ENCODE measurements at regions not wholly inside any gene's neighbourhood (a gene's known extent, or its start where the extent isn't known, plus 50 kb on each side); places are given as distances from the start of the nearest gene placed in this dataset.

DNA sequence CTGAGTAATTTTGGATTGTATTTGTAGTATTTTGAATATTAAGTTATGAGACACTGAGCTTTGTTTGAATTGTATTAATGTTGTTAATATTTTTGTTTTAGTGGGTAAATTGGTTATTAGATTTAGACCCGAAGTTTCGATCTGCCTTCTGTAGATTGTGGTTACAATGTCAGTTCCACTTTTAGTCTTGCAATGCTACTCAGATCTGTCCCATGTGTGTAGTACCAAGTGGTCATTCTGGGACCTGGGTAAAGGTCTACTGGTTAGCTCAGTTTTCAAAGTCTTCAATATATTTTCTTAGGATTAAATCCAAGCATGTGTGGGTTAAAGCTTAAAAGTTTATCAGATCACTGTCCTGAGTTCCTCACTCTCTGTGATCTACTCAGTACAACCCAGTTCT, 346.5 kb upstream of the PROX1 start:
- no peaks in the 10 kb centered on the region for H3K27me3 ChIP-seq (ENCODE audit: insufficient read depth, low read length)
- no peak overlapping the region for H3K4me2 ChIP-seq (ENCODE audit: low read length)
- Mint-ChIP-seq H3K27me3 (ENCODE audit: low read depth, unreplicated experiment) (peaks cover 4% of the 10 kb centered on the region), H3K9me3 (ENCODE audit: unreplicated experiment) (peaks cover 3% of the 10 kb centered on the region), H3K27ac (ENCODE audit: unreplicated experiment) (no peak overlapping the region), H3K36me3 (ENCODE audit: low read depth, unreplicated experiment) (no peaks in the 10 kb centered on the region), H3K4me3 (ENCODE audit: unreplicated experiment) (no peak overlapping the region), H3K4me1 (ENCODE audit: low read depth, unreplicated experiment) (no peaks in the 10 kb centered on the region)
- no peaks in the 10 kb centered on the region for H3K36me3 ChIP-seq (ENCODE audit: insufficient read depth, low read length)
- H3K79me2 ChIP-seq (ENCODE audit: insufficient read depth, low read length): no peaks in the 10 kb centered on the region
- no peak overlapping the region for H2AFZ ChIP-seq (ENCODE audit: low read depth, low read length)
- H3K9ac ChIP-seq (ENCODE audit: low read length): no peak overlapping the region
- no peaks in the 10 kb centered on the region for H4K20me1 ChIP-seq (ENCODE audit: insufficient read depth, low read length)
- no peak for FAIRE-seq
- H3K4me3 ChIP-seq (ENCODE audit: insufficient read depth, low read depth, low read length): no peak overlapping the region
- H3K27ac ChIP-seq (ENCODE audit: low read depth, low read length): no peak overlapping the region
- no peaks in the 10 kb centered on the region for H3K4me1 ChIP-seq (ENCODE audit: insufficient read depth, low read length)
- no peak for DNase-seq (ENCODE audit: low read depth)
- no peaks in the 10 kb centered on the region for H3K9me3 ChIP-seq (ENCODE audit: insufficient read depth, low read depth, low read length)
- TF ChIP-seq, protein P1, sequence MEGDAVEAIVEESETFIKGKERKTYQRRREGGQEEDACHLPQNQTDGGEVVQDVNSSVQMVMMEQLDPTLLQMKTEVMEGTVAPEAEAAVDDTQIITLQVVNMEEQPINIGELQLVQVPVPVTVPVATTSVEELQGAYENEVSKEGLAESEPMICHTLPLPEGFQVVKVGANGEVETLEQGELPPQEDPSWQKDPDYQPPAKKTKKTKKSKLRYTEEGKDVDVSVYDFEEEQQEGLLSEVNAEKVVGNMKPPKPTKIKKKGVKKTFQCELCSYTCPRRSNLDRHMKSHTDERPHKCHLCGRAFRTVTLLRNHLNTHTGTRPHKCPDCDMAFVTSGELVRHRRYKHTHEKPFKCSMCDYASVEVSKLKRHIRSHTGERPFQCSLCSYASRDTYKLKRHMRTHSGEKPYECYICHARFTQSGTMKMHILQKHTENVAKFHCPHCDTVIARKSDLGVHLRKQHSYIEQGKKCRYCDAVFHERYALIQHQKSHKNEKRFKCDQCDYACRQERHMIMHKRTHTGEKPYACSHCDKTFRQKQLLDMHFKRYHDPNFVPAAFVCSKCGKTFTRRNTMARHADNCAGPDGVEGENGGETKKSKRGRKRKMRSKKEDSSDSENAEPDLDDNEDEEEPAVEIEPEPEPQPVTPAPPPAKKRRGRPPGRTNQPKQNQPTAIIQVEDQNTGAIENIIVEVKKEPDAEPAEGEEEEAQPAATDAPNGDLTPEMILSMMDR (IDR thresholded peaks at IDR 0.05; ENCODE audit: insufficient read depth, low read depth, low read length): no peak
- no peak for TF ChIP-seq EZH2 (IDR thresholded peaks at IDR 0.05; ENCODE audit: insufficient read depth, low read length)

DNA sequence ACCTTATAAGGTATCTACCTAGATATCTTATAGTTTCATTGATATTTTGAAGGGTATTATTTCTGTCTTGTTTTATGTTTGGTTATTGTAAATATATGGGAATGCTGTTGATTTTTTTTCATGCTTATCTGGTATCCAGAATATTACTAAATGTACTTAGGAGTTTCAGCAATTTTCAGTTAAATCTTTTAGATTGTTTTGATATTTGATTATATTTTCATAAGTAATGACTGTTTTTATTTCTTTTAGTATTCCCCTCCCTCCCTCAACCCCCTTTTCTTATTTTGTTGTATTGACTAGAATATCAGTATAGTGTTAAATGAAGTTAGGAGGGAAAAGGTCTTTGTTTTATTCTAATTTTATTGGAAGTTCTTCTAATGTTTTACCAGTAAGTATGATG, 344.4 kb upstream of the PROX1 start:
- no peak for DNase-seq (ENCODE audit: low read depth)
- Mint-ChIP-seq H3K4me1 (ENCODE audit: low read depth, unreplicated experiment) (no peaks in the 10 kb centered on the region), H3K27ac (ENCODE audit: unreplicated experiment) (no peak overlapping the region), H3K9me3 (ENCODE audit: unreplicated experiment) (no peaks in the 10 kb centered on the region), H3K36me3 (ENCODE audit: low read depth, unreplicated experiment) (no peaks in the 10 kb centered on the region), H3K27me3 (ENCODE audit: low read depth, unreplicated experiment) (peaks cover 6% of the 10 kb centered on the region), H3K4me3 (ENCODE audit: unreplicated experiment) (no peak overlapping the region)
- Histone ChIP-seq H3K4me3 (ENCODE audit: insufficient read depth, low read depth, low read length) (no peak overlapping the region), H3K27me3 (ENCODE audit: insufficient read depth, low read length) (no peaks in the 10 kb centered on the region), H3K9me3 (ENCODE audit: insufficient read depth, low read depth, low read length) (no peaks in the 10 kb centered on the region), H3K4me2 (ENCODE audit: low read length) (no peak overlapping the region), H3K36me3 (ENCODE audit: insufficient read depth, low read length) (no peaks in the 10 kb centered on the region), H3K27ac (ENCODE audit: low read depth, low read length) (no peak overlapping the region), H3K79me2 (ENCODE audit: insufficient read depth, low read length) (no peaks in the 10 kb centered on the region), H3K4me1 (ENCODE audit: insufficient read depth, low read length) (no peaks in the 10 kb centered on the region), H2AFZ (ENCODE audit: low read depth, low read length) (no peak overlapping the region), H4K20me1 (ENCODE audit: insufficient read depth, low read length) (no peaks in the 10 kb centered on the region), H3K9ac (ENCODE audit: low read length) (no peak overlapping the region)
- TF ChIP-seq, protein P1 (IDR thresholded peaks at IDR 0.05; ENCODE audit: insufficient read depth, low read depth, low read length): no peak
- TF ChIP-seq EZH2 (IDR thresholded peaks at IDR 0.05; ENCODE audit: insufficient read depth, low read length): no peak
- no peak for FAIRE-seq

DNA sequence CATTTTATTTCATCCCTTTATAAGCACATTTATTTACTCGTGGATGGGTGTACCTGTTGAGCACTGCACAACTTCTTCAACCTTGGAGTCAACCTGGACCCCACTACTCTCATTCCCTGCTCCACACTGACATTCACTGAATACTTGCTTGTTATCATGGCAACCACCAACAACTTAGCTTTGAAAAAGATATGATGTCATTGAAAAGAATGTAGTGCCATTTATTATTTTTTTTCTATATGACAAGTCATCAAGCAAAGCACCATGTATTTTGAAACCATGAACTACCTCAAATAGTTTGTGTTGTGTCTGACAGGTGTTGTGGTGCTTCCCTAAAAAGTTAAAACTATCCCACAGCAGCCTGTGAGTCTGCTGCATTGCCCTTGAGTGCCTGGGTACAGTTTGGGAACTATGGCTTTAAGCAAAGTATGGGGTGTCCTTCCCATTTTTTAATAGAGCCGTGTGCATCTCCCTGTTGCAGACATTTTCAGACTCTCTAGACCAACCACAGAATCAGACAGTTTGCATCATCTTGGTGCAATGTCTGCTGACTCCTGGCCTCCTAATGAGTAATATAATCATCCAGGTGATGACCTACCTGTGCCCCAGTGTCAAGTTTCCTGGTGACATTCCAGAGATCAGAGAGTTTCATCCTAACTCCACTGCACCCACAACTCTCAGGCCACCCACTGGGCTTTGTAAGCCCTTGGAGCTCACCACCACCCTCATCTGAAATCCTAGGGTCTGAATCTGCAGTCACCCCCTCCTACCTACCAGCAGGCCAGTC, 339.7 kb upstream of the PROX1 start:
- FAIRE-seq: no peak
- no peak overlapping the region for H3K27ac Mint-ChIP-seq (ENCODE audit: unreplicated experiment)
- Histone ChIP-seq H4K20me1 (ENCODE audit: insufficient read depth, low read length) (no peaks in the 10 kb centered on the region), H3K4me3 (ENCODE audit: insufficient read depth, low read depth, low read length) (no peak overlapping the region), H3K9me3 (ENCODE audit: insufficient read depth, low read depth, low read length) (no peaks in the 10 kb centered on the region), H3K27ac (ENCODE audit: low read depth, low read length) (no peak overlapping the region), H3K4me2 (ENCODE audit: low read length) (no peak overlapping the region), H3K36me3 (ENCODE audit: insufficient read depth, low read length) (no peaks in the 10 kb centered on the region), H2AFZ (ENCODE audit: low read depth, low read length) (no peak overlapping the region), H3K9ac (ENCODE audit: low read length) (no peak overlapping the region), H3K79me2 (ENCODE audit: insufficient read depth, low read length) (no peaks in the 10 kb centered on the region), H3K4me1 (ENCODE audit: insufficient read depth, low read length) (no peaks in the 10 kb centered on the region), H3K27me3 (ENCODE audit: insufficient read depth, low read length) (no peaks in the 10 kb centered on the region)
- no peak overlapping the region for H3K4me3 Mint-ChIP-seq (ENCODE audit: unreplicated experiment)
- H3K9me3 Mint-ChIP-seq (ENCODE audit: unreplicated experiment): no peaks in the 10 kb centered on the region
- H3K27me3 Mint-ChIP-seq (ENCODE audit: low read depth, unreplicated experiment): peaks cover 29% of the 10 kb centered on the region
- no peaks in the 10 kb centered on the region for H3K36me3 Mint-ChIP-seq (ENCODE audit: low read depth, unreplicated experiment)
- DNase-seq (ENCODE audit: low read depth): no peak
- TF ChIP-seq, protein P1 (IDR thresholded peaks at IDR 0.05; ENCODE audit: insufficient read depth, low read depth, low read length): no peak
- TF ChIP-seq EZH2 (IDR thresholded peaks at IDR 0.05; ENCODE audit: insufficient read depth, low read length): no peak
- no peaks in the 10 kb centered on the region for H3K4me1 Mint-ChIP-seq (ENCODE audit: low read depth, unreplicated experiment)
